ENCODE measurements at regions not wholly inside any gene's neighbourhood (a gene's known extent, or its start where the extent isn't known, plus 50 kb on each side); places are given as distances from the start of the nearest gene placed in this dataset.
"Not testable (repeated sequence)": the region's sequence is repeated elsewhere in the genome, so short reads cannot be mapped to it uniquely, and the experiment has no call there.

- DNase-seq (ENCODE audit: low read depth): no peak
These were observed 59.9 kb upstream of the CYRIA start for GRCh38 chr2:16725549-16725948.

- no peak for DNase-seq (ENCODE audit: low read depth)
These were observed 57.0 kb upstream of the CYRIA start for GRCh38 chr2:16722677-16723076.

GRCh38 chr2:16722126-16722525, 56.5 kb upstream of the CYRIA start:
- DNase-seq (ENCODE audit: low read depth): no peak

GRCh38 chr2:16721529-16721928, 55.9 kb upstream of the CYRIA start:
- DNase-seq (ENCODE audit: low read depth): not testable (repeated sequence)

- not testable (repeated sequence) for DNase-seq (ENCODE audit: low read depth)
These were observed 55.1 kb upstream of the CYRIA start for GRCh38 chr2:16720737-16721136.

- no peak for DNase-seq (ENCODE audit: low read depth)
These were observed 53.8 kb upstream of the CYRIA start for GRCh38 chr2:16719485-16719808.

- DNase-seq (ENCODE audit: low read depth): no peak
These were observed 53.2 kb upstream of the CYRIA start for GRCh38 chr2:16718576-16719484.

GRCh38 chr2:16717477-16717876, 51.8 kb upstream of the CYRIA start:
- no peak for DNase-seq (ENCODE audit: low read depth)

- DNase-seq (ENCODE audit: low read depth): no peak
These were observed 51.3 kb upstream of the CYRIA start for GRCh38 chr2:16716944-16717343.

- DNase-seq (ENCODE audit: low read depth): no peak
These were observed 50.4 kb upstream of the CYRIA start for GRCh38 chr2:16716024-16716423.

Data from HS-5 (cell line).